B cell (primary cell): ENCODE measurements at regions not wholly inside any gene's neighbourhood (a gene's known extent, or its start where the extent isn't known, plus 50 kb on each side); places are given as distances from the start of the nearest gene placed in this dataset.
"Not testable (repeated sequence)": the region's sequence is repeated elsewhere in the genome, so short reads cannot be mapped to it uniquely, and the experiment has no call there.

ENCODE experiments used
- ATAC-seq: fragments of 200-7000 bp; cut with Tn5 transposase; one replicate; pipeline ENCODE4 v1.10.0; 2021; ENCODE audit warnings: low read depth, mild to moderate bottlenecking, moderate number of reproducible peaks, moderate library complexity
- CTCF ChIA-PET: fragments of 350-600 bp; sonication (Branson Sonifier 250); formaldehyde crosslinking; loops from one replicate; lab custom pipeline; 2021; ENCODE audit warnings: antibody characterized with exemption, inconsistent platforms; lab: Charles Lee
- POLR2A ChIA-PET: fragments of 350-600 bp; sonication (Branson Sonifier 250); formaldehyde crosslinking; loops from one replicate; lab custom pipeline; 2021; ENCODE audit warnings: antibody characterized with exemption; lab: Charles Lee
- DNase-seq: peaks from one replicate; pipeline ENCODE4 v3.0.0; 2013
- H2AFZ ChIP-seq: 2 replicates; pipeline ENCODE4 v1.6.1; 2012; ENCODE audit warnings: mild to moderate bottlenecking, low read depth, low read length; ENCODE audit not compliant: insufficient read depth, poor library complexity, severe bottlenecking
- H3K27ac ChIP-seq, 2 donors: 1 replicate in 1 of 2; 2 replicates in 1 of 2; pipeline ENCODE4 v1.5.1; 2012 to 2013; ENCODE audit warnings: low read length in 2 of 2, mild to moderate bottlenecking in 2 of 2, moderate library complexity in 1 of 2
- H3K27me3 ChIP-seq, 4 experiments: fragments of 200-600 bp in 1 of 4; sonication (generic) in 1 of 4; replicated peaks in 1 of 4; 1 replicate in 2 of 4; 2 replicates in 2 of 4; pipeline versions ENCODE4 v1.6.1 to v1.7.0; 2013 to 2016; ENCODE audit warnings: low read length in 3 of 4, mild to moderate bottlenecking in 2 of 4, mixed read lengths in 1 of 4, moderate library complexity in 1 of 4; ENCODE audit not compliant: insufficient read depth in 4 of 4, control insufficient read depth in 3 of 4; ENCODE audit errors: control extremely low read depth in 1 of 4
- H3K36me3 ChIP-seq, 2 experiments: replicated peaks in 1 of 2; 1 replicate in 1 of 2; 2 replicates in 1 of 2; pipeline versions ENCODE4 v1.6.1 to v1.7.1; 2013; ENCODE audit warnings: low read length in 1 of 2; ENCODE audit not compliant: insufficient read depth in 2 of 2, control insufficient read depth in 1 of 2; ENCODE audit errors: control extremely low read depth in 1 of 2, extremely low read depth in 1 of 2
- H3K4me1 ChIP-seq, 2 donors: fragments of 200-600 bp in 1 of 2; sonication (generic) in 1 of 2; 1 replicate in 1 of 2; 2 replicates in 1 of 2; pipeline versions ENCODE4 v1.5.1 to v1.6.1; 2013 to 2017; ENCODE audit warnings: low read length in 2 of 2; ENCODE audit not compliant: control insufficient read depth in 2 of 2, insufficient read depth in 2 of 2
- H3K4me2 ChIP-seq: replicated peaks from 2 replicates; pipeline ENCODE3; 2012; ENCODE audit warnings: mild to moderate bottlenecking, low read depth, low read length; ENCODE audit not compliant: poor library complexity, severe bottlenecking
- H3K4me3 ChIP-seq, 5 experiments: fragments of 200-600 bp in 1 of 5; sonication (generic) in 1 of 5; 1 replicate in 3 of 5; 2 replicates in 2 of 5; pipeline versions ENCODE4 v1.5.1 to v1.7.0; 2011 to 2016; ENCODE audit warnings: low read length in 4 of 5, mild to moderate bottlenecking in 4 of 5, low read depth in 2 of 5, control low read depth in 1 of 5, moderate library complexity in 1 of 5; ENCODE audit not compliant: insufficient read depth in 1 of 5; ENCODE audit errors: control extremely low read depth in 1 of 5, extremely low read depth in 1 of 5
- H3K79me2 ChIP-seq: fragments of 200-600 bp; sonication (generic); one replicate; pipeline ENCODE4 v1.6.0; 2016; ENCODE audit warnings: low read length; ENCODE audit not compliant: control insufficient read depth, insufficient read depth
- H3K9ac ChIP-seq: fragments of 200-600 bp; sonication (generic); 2 replicates; pipeline ENCODE4 v1.6.1; 2017; ENCODE audit warnings: mild to moderate bottlenecking, low read length, moderate library complexity
- H3K9me3 ChIP-seq, 3 donors: one replicate each; pipeline versions ENCODE4 v1.6.1 to v1.7.1; 2013; ENCODE audit warnings: low read length in 2 of 3; ENCODE audit not compliant: control insufficient read depth in 2 of 3, insufficient read depth in 1 of 3; ENCODE audit errors: control extremely low read depth in 1 of 3
- H4K20me1 ChIP-seq: 2 replicates; pipeline ENCODE4 v1.6.0; 2012; ENCODE audit warnings: mild to moderate bottlenecking, low read length; ENCODE audit not compliant: insufficient read depth, control insufficient read depth, poor library complexity, severe bottlenecking
- H3K27ac Mint-ChIP-seq: one replicate; pipeline ENCODE4 v1.8.0; 2021; ENCODE audit warnings: mixed read lengths
- H3K27me3 Mint-ChIP-seq: one replicate; pipeline ENCODE4 v1.8.0; 2021; ENCODE audit warnings: mixed read lengths
- H3K4me1 Mint-ChIP-seq: one replicate; pipeline ENCODE4 v1.8.0; 2021; ENCODE audit warnings: mixed read lengths
- H3K4me3 Mint-ChIP-seq: one replicate; pipeline ENCODE4 v1.8.0; 2021; ENCODE audit warnings: mixed read lengths
- H3K9me3 Mint-ChIP-seq: one replicate; pipeline ENCODE4 v1.8.0; 2022; ENCODE audit warnings: mixed read lengths; ENCODE audit not compliant: insufficient read depth
- EZH2 ChIP-seq: IDR thresholded peaks from 2 replicates; pipeline ENCODE4 v1.6.1; 2012; ENCODE audit warnings: borderline replicate concordance, low read depth, mild to moderate bottlenecking, moderate library complexity, low read length; ENCODE audit not compliant: insufficient read depth, poor library complexity, severe bottlenecking
- WGBS: methylation state at CpG from one replicate; pipeline ENCODE4 v1.1.5; 2013; ENCODE audit warnings: missing lambda C conversion rate; ENCODE audit not compliant: insufficient coverage; 5-methylcytosine and 5-hydroxymethylcytosine counted together
- intact Hi-C: fragments of 100-400 bp; cut with micrococcal nuclease; formaldehyde crosslinking; loops from one replicate; pipeline ENCODE4 v1.10.0; 2022
- TF ChIP-seq, protein P1 (sequence below): fragments of 200-600 bp; IDR thresholded peaks from one replicate; pipeline ENCODE4 v1.8.0; 2022; ENCODE audit warnings: antibody characterized with exemption, mild to moderate bottlenecking

- Histone ChIP-seq H3K9ac (no peak overlapping the region), H3K4me2 (no peak overlapping the region), H3K27me3 (no peaks in the 10 kb centered on the region), H3K9me3 (peaks cover 0 to 3% (median 0%) of the 10 kb centered on the region in 3 donors), H2AFZ (no peak overlapping the region), H3K79me2 (no peaks in the 10 kb centered on the region), H3K27ac (no peak overlapping the region), H3K4me3 (no peak overlapping the region), H4K20me1 (no peaks in the 10 kb centered on the region), H3K36me3 (no peaks in the 10 kb centered on the region), H3K4me1 (no peaks in the 10 kb centered on the region)
- TF ChIP-seq, protein P1, sequence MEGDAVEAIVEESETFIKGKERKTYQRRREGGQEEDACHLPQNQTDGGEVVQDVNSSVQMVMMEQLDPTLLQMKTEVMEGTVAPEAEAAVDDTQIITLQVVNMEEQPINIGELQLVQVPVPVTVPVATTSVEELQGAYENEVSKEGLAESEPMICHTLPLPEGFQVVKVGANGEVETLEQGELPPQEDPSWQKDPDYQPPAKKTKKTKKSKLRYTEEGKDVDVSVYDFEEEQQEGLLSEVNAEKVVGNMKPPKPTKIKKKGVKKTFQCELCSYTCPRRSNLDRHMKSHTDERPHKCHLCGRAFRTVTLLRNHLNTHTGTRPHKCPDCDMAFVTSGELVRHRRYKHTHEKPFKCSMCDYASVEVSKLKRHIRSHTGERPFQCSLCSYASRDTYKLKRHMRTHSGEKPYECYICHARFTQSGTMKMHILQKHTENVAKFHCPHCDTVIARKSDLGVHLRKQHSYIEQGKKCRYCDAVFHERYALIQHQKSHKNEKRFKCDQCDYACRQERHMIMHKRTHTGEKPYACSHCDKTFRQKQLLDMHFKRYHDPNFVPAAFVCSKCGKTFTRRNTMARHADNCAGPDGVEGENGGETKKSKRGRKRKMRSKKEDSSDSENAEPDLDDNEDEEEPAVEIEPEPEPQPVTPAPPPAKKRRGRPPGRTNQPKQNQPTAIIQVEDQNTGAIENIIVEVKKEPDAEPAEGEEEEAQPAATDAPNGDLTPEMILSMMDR = no peak
- no peak for TF ChIP-seq EZH2
- ATAC-seq (no peak), DNase-seq (no peak)
- H3K27me3 Mint-ChIP-seq = no peaks in the 10 kb centered on the region
- WGBS = 100% methylated on average over 2 of the region's 5 CpGs
- no peak overlapping the region for H3K27ac Mint-ChIP-seq
- H3K4me1 Mint-ChIP-seq = no peaks in the 10 kb centered on the region
- H3K9me3 Mint-ChIP-seq = peaks cover 20% of the 10 kb centered on the region
- ChIA-PET CTCF (no interaction called here), POLR2A (no interaction called here)
- no peak overlapping the region for H3K4me3 Mint-ChIP-seq
- intact Hi-C loops = no loop called here
These were observed 140.4 kb downstream of the PCDH20 start for GRCh38 chr13:61275251-61275650.

DNA sequence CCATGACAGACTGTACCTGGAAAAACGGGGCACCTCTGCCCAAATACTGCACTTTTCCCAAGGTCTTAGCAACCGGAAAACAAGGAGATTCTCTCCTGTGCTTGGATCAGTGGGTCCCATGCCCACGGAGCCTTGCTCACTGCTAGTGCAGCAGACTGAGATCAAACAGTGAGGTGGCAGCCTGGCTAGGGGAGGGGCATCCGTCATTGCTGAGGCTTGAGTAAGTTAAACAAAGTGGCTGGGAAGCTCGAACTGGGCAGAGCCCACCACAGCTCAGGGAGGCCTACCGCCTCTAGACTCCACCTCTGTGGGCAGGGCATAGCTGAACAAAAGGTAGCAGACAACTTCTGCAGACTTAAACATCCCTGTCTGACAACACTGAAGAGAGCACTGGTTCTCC lies 148.8 kb downstream of the PCDH20 start:
- H3K4me2 ChIP-seq, CTCF ChIA-PET, H3K27ac Mint-ChIP-seq, H3K4me1 Mint-ChIP-seq, H3K36me3 ChIP-seq, ATAC-seq, H3K27me3 Mint-ChIP-seq, intact Hi-C loops, H3K4me1 ChIP-seq, H4K20me1 ChIP-seq, H3K27me3 ChIP-seq, DNase-seq, H3K79me2 ChIP-seq, H2AFZ ChIP-seq, H3K27ac ChIP-seq, H3K9me3 ChIP-seq, H3K4me3 ChIP-seq, POLR2A ChIA-PET, H3K4me3 Mint-ChIP-seq, H3K9ac ChIP-seq: not testable (repeated sequence)
- 80% methylated on average over 6 of the region's 6 CpGs for WGBS
- H3K9me3 Mint-ChIP-seq = peaks cover 11% of the 10 kb centered on the region
